Tibial nerve (tissue), 4 donors: ENCODE measurements at regions not wholly inside any gene's neighbourhood (a gene's known extent, or its start where the extent isn't known, plus 50 kb on each side); places are given as distances from the start of the nearest gene placed in this dataset.

Experiments
- CTCF ChIP-seq, 5 experiments: fragments of 200-600 bp in 3 of 5; fragments of 450-650 bp in 2 of 5; sonication (generic) in 3 of 5; IDR thresholded peaks; one replicate each; pipeline ENCODE4 v1.5.1; 2016 to 2019; ENCODE audit warnings: antibody characterized with exemption in 5 of 5, mild to moderate bottlenecking in 3 of 5, moderate library complexity in 2 of 5
- EP300 ChIP-seq, 2 donors: sonication (generic); formaldehyde crosslinking; IDR thresholded peaks; one replicate each; pipeline ENCODE4 v1.6.1; 2017; ENCODE audit warnings: antibody characterized with exemption in 2 of 2, mild to moderate bottlenecking in 1 of 2
- POLR2A ChIP-seq, 2 donors: fragments of 450-650 bp; IDR thresholded peaks; one replicate each; pipeline ENCODE4 v1.6.1; 2017; ENCODE audit warnings: antibody characterized with exemption in 2 of 2, mild to moderate bottlenecking in 2 of 2, moderate library complexity in 2 of 2

DNA sequence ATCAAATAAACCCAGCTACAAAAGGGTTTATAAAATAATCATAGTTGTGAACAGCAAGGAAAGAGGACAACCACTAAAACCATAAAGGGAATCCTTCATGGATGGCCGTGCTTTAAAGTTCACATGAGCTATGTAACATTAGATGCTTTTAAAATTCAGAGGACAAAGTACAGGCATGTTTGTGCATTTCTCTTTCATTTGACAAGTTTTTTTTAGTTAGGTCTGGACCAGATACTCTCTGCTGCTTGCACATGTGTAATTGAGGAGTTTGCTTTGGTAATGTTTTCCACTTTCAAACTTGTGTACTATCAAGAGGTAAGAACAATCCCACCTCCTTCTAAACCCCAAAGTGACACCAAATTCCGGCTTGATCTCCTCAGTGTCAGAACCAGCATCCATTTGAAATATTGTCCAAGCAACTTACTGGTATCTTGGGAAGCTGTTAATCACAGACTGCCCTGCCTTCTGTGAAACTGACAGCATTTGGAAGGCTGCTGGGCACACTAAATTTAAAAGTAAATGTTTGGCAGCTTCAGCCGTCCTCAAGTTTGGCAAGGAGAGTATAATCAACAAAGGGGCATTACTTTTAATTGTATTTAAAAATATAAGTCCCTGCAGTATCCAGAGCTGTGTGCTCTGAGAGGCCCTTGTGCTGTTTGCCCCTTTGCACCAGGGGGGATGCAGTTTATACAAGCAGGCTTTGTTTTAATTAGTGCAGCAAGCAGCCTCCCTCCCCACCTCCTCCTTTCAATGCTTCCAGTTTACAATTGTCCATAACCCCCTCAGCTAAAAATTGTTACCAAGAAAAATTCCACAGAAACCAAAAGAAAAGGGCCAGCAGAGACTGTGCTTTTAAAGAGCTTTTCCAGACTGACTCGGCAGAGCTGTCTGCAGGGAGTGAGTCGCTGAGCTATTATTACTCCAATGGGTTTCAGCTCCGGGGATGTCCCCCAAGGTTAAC lies 328.3 kb upstream of the MPDZ start:
- TF ChIP-seq CTCF (IDR thresholded peaks at IDR 0.05) = no peak
- no peak for TF ChIP-seq POLR2A (IDR thresholded peaks at IDR 0.05)
- TF ChIP-seq EP300 (IDR thresholded peaks at IDR 0.05) = no peak
